HEK293T (cell line): ENCODE measurements at regions not wholly inside any gene's neighbourhood (a gene's known extent, or its start where the extent isn't known, plus 50 kb on each side); places are given as distances from the start of the nearest gene placed in this dataset.

ENCODE experiments used
- CTCF ChIA-PET: fragments of 350-600 bp; formaldehyde crosslinking; extraction: SDS; loops from one replicate; lab custom pipeline; 2021; ENCODE audit warnings: antibody characterized with exemption, inconsistent platforms; lab: Yijun Ruan, JAX
- POLR2A ChIA-PET: fragments of 350-600 bp; formaldehyde crosslinking; extraction: SDS; loops from one replicate; lab custom pipeline; 2020; ENCODE audit warnings: antibody characterized with exemption, inconsistent platforms; lab: Yijun Ruan, JAX
- DNase-seq: peaks from one replicate; pipeline ENCODE4 v3.0.0; 2012; ENCODE audit warnings: mixed read lengths; ENCODE audit errors: extremely low spot score
- ARNT ChIP-seq: fragments of 450-650 bp; IDR thresholded peaks from 2 replicates; pipeline ENCODE4 v1.6.1; 2017; ENCODE audit warnings: mild to moderate bottlenecking
- BHLHE40 ChIP-seq: fragments of 450-650 bp; IDR thresholded peaks from 2 replicates; pipeline ENCODE4 v1.6.1; 2016; ENCODE audit warnings: mild to moderate bottlenecking, moderate library complexity, borderline replicate concordance
- CTBP1 ChIP-seq: fragments of 450-650 bp; IDR thresholded peaks from 2 replicates; pipeline ENCODE4 v1.6.1; 2016; ENCODE audit warnings: borderline replicate concordance
- ELF4 ChIP-seq: fragments of 450-650 bp; IDR thresholded peaks from 2 replicates; pipeline ENCODE4 v1.6.1; 2017; ENCODE audit warnings: antibody characterized with exemption
- FOXA1 ChIP-seq: fragments of 450-650 bp; IDR thresholded peaks from 2 replicates; pipeline ENCODE4 v1.6.1; 2016; ENCODE audit warnings: mild to moderate bottlenecking
- FOXK2 ChIP-seq: fragments of 450-650 bp; IDR thresholded peaks from 2 replicates; pipeline ENCODE4 v1.6.1; 2016; ENCODE audit warnings: mild to moderate bottlenecking
- FOXM1 ChIP-seq: fragments of 450-650 bp; IDR thresholded peaks from 2 replicates; pipeline ENCODE4 v1.6.1; 2017; ENCODE audit warnings: mild to moderate bottlenecking, borderline replicate concordance
- HDGF ChIP-seq: fragments of 450-650 bp; IDR thresholded peaks from 2 replicates; pipeline ENCODE4 v1.6.1; 2017; ENCODE audit warnings: antibody characterized with exemption, borderline replicate concordance
- L3MBTL2 ChIP-seq: fragments of 450-650 bp; conservative IDR thresholded peaks from 2 replicates; pipeline ENCODE4 v1.6.1; 2016; ENCODE audit warnings: mild to moderate bottlenecking
- LEF1 ChIP-seq: fragments of 450-650 bp; IDR thresholded peaks from 2 replicates; pipeline ENCODE4 v1.6.1; 2017; ENCODE audit warnings: mild to moderate bottlenecking, borderline replicate concordance
- NFRKB ChIP-seq: fragments of 450-650 bp; IDR thresholded peaks from 2 replicates; pipeline ENCODE4 v1.6.1; 2016; ENCODE audit warnings: mild to moderate bottlenecking, moderate library complexity
- SP1 ChIP-seq: fragments of 450-650 bp; IDR thresholded peaks from 2 replicates; pipeline ENCODE4 v1.6.1; 2017
- SUZ12 ChIP-seq: fragments of 450-650 bp; IDR thresholded peaks from 2 replicates; pipeline ENCODE4 v1.6.1; 2016; ENCODE audit warnings: mild to moderate bottlenecking
- TARDBP ChIP-seq: fragments of 450-650 bp; IDR thresholded peaks from 2 replicates; pipeline ENCODE4 v1.6.1; 2016
- ZNF384 ChIP-seq: fragments of 450-650 bp; IDR thresholded peaks from 2 replicates; pipeline ENCODE4 v1.6.1; 2016
- TF ChIP-seq, protein P1 (sequence below): fragments of 450-650 bp; IDR thresholded peaks from 2 replicates; pipeline ENCODE4 v1.6.1; 2016

DNA sequence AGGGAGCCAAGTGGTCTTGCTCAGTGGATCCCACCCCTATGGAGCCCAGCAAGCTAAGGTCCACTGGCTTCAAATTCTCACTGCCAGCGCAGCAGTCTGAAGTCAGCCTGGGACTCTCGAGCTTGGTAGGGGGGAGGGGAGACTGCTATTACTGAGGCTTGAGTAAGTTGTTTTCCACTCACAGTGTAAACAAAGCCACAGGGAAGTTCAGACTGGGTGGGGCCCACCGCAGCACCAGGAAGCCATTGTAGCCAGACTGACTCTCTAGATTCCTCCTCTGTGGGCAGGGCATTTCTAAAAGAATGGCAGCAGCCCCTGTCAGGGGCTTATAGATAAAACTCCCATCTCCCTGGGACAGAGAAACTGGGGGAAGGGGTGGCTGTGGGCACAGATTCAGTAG is 721.0 kb upstream of the NDST4 start:
- POLR2A ChIA-PET, result no interaction called here
- CTCF ChIA-PET, result no interaction called here
- DNase-seq, result no peak

DNA sequence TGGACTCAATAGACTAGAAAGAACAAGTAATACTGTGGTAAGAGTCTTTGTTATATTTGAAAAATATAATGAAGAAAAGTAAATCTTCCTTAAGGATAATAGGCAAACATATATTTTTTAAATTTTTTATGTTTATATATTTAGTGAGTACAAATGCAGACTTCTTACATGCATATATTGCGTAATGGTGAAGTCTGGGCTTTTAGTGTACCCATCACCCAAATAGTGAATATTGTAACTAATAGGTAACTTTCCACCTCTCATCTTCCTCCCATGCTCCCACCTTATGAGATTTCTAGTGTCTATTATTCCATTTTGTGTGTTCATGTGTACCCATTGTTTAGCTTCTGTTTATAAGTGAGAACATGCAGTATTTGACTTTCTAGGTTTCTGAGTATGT is 711.2 kb upstream of the NDST4 start:
- no peak for TF ChIP-seq ELF4
- TF ChIP-seq ZNF384, result no peak
- TF ChIP-seq NFRKB, result no peak
- TF ChIP-seq, protein P1, sequence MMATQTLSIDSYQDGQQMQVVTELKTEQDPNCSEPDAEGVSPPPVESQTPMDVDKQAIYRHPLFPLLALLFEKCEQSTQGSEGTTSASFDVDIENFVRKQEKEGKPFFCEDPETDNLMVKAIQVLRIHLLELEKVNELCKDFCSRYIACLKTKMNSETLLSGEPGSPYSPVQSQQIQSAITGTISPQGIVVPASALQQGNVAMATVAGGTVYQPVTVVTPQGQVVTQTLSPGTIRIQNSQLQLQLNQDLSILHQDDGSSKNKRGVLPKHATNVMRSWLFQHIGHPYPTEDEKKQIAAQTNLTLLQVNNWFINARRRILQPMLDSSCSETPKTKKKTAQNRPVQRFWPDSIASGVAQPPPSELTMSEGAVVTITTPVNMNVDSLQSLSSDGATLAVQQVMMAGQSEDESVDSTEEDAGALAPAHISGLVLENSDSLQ, result no peak
- no peak for TF ChIP-seq FOXA1
- ChIA-PET CTCF (no interaction called here), POLR2A (no interaction called here)
- DNase-seq, result no peak

More for the DNA sequence above, 721.0 kb upstream of the NDST4 start:
- TF ChIP-seq NFRKB, result no peak

DNA sequence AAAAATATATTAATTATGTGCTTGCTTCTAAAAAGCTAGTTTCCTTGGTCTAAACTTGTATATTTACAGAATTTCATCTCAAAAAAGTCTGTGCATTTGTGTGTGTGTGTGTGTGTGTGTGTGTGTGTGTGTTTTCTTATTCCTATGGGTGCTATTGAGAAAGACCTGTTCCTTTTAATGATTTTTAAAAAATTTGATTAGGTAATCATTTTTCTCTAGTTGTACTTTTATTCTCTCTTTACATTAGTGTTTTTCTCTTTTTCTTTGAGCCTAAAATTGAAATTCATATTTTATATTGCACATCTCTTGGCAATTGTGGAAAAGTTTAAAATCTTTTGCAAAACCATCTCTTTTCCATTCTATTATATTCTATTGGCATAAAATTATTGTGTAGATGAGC is 690.4 kb upstream of the NDST4 start:
- DNase-seq, result no peak
- ChIA-PET CTCF (no interaction called here), POLR2A (no interaction called here)
- TF ChIP-seq BHLHE40 (no peak), FOXK2 (no peak), FOXM1 (no peak)

DNA sequence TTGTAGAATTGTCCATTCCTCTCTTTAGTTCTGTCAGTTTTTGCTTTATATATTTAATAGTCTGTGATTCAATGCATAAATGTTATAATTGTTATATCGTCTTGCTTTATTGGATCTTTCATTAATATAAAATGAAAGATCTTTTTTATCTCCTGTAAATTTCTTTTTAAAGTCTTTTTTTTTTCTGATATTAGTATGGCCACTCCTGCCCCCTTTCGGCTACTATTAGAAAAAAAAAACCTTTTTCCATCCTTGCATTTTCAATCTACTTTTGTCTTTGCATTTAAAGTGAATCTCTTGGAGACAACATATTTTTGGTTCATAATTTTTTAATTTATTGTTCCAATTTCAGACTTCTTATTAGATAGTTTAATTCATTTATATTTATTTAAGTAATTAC is 677.4 kb upstream of the NDST4 start:
- ChIA-PET CTCF (no interaction called here), POLR2A (no interaction called here)
- DNase-seq, result no peak
- no peak for TF ChIP-seq LEF1
- no peak for TF ChIP-seq FOXK2
- TF ChIP-seq BHLHE40, result no peak
- no peak for TF ChIP-seq ARNT
- no peak for TF ChIP-seq FOXM1
- TF ChIP-seq NFRKB, result no peak
- TF ChIP-seq ELF4, result no peak
- no peak for TF ChIP-seq L3MBTL2
- no peak for TF ChIP-seq HDGF
- TF ChIP-seq SP1, result no peak
- TF ChIP-seq CTBP1, result no peak
- TF ChIP-seq TARDBP, result no peak
- TF ChIP-seq FOXA1, result no peak
- no peak for TF ChIP-seq SUZ12

DNA sequence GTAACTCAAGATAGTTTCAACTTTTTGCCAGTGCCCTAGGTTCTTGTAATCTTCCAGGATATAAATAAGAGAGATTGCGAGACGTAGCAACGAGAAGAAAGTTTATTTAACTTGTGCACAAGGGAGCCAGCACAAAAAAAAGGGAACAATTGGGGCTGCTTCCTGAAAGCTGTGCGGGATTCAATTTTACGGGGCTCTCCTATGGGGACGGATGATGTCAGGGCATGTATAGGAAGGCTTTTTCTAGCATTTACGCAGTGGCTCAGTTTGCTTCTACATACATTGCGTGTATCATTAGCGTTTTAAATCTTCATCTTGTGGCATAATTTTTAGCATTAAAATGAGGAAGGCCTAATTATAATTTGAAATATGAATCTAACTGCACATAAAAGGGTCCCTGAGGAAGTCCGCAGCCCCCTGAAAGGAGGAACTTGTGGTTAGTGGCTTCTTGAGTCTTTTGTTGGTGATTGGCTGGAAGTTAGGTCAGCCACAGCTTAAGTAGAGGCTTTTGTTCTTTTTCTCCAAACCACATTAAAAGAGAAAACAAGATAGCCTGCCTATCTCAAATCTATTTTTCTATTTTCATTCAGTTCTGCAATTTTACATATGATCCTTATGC is 668.2 kb upstream of the NDST4 start:
- TF ChIP-seq FOXK2, result no peak
- no peak for TF ChIP-seq TARDBP
- TF ChIP-seq CTBP1, result no peak
- no peak for TF ChIP-seq LEF1
- TF ChIP-seq, protein P1, result no peak
- no peak for TF ChIP-seq FOXM1
- no peak for TF ChIP-seq ARNT
- TF ChIP-seq NFRKB, result no peak
- TF ChIP-seq ZNF384, result no peak
- TF ChIP-seq L3MBTL2, result no peak
- no peak for TF ChIP-seq SP1
- TF ChIP-seq ELF4, result no peak
- TF ChIP-seq HDGF, result no peak
- TF ChIP-seq SUZ12, result no peak
- no peak for TF ChIP-seq BHLHE40
- TF ChIP-seq FOXA1, result no peak
- CTCF ChIA-PET, result no interaction called here
- POLR2A ChIA-PET, result no interaction called here
- no peak for DNase-seq

DNA sequence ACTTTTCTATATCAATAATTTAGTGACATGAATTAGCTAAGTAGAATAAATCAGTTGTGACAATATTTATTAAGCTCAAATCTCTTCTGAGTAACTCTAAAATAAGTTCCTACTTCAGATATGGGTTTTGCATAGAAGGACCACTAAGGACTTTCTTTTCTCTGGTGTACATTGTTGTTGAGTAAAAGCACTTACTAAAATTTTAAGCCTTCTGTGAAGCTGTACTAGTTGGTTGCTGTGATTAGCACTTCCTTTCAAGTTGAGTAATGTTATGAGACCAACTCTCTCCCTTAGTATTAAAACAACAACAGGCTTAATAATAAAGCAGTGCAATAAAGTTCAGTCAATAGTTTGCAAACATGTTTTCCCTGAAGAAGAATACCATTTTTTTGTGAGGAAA is 667.4 kb upstream of the NDST4 start:
- CTCF ChIA-PET, result no interaction called here
- POLR2A ChIA-PET, result no interaction called here
- no peak for TF ChIP-seq NFRKB
- TF ChIP-seq FOXK2, result no peak
- no peak for TF ChIP-seq ARNT
- no peak for TF ChIP-seq FOXA1
- TF ChIP-seq, protein P1, result no peak
- TF ChIP-seq FOXM1, result no peak
- no peak for TF ChIP-seq SP1
- no peak for TF ChIP-seq LEF1
- TF ChIP-seq SUZ12, result no peak
- TF ChIP-seq ELF4, result no peak
- TF ChIP-seq L3MBTL2, result no peak
- no peak for TF ChIP-seq ZNF384
- TF ChIP-seq BHLHE40, result no peak
- no peak for TF ChIP-seq TARDBP
- no peak for TF ChIP-seq CTBP1
- no peak for TF ChIP-seq HDGF
- no peak for DNase-seq

DNA sequence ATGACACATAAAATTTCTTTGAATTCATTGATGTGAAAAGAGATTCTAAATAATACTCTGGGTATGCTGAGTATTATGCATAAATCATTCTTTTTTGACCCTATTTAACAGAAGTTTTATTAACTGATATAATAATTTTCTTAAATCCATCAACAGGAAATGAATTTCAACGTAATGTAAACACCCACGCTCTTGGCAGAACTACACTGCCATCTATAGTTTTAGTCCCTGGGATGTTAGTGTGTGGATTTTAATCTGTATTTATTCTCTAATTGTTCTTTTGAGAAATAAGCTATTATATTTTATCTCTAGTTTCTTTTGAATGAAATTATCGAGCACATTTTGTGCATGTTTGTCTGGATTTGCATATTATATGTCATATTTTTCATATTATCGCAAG is 666.8 kb upstream of the NDST4 start:
- ChIA-PET POLR2A (no interaction called here), CTCF (no interaction called here)
- TF ChIP-seq ZNF384 (no peak), NFRKB (no peak), CTBP1 (no peak), ELF4 (no peak), L3MBTL2 (no peak), FOXK2 (no peak), SUZ12 (no peak), TARDBP (no peak), BHLHE40 (no peak), HDGF (no peak), ARNT (no peak), FOXM1 (no peak), FOXA1 (no peak), LEF1 (no peak), SP1 (no peak)
- TF ChIP-seq, protein P1, result no peak
- no peak for DNase-seq
